ENCODE measurements at regions not wholly inside any gene's neighbourhood (a gene's known extent, or its start where the extent isn't known, plus 50 kb on each side); places are given as distances from the start of the nearest gene placed in this dataset.

DNA sequence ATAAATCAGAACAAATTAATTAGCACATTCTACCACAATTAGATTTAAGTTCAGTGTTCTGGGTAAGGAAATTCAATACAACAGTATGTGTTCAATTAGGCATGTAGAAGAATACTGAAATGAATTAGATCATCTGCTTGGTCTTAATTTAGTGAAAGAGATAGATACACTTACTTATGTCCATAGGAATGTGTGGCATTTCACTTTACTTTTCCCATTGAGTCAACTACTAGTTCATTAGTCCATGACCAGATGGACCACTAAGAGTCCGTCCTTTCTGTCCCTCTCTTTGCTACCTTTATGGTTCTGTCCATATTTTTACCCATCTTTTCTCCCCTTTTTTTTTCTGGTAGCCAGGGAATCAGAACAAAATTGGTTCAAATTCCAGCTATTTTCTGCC lies 276.9 kb downstream of the OSTF1 start:
- TF ChIP-seq, protein P1, sequence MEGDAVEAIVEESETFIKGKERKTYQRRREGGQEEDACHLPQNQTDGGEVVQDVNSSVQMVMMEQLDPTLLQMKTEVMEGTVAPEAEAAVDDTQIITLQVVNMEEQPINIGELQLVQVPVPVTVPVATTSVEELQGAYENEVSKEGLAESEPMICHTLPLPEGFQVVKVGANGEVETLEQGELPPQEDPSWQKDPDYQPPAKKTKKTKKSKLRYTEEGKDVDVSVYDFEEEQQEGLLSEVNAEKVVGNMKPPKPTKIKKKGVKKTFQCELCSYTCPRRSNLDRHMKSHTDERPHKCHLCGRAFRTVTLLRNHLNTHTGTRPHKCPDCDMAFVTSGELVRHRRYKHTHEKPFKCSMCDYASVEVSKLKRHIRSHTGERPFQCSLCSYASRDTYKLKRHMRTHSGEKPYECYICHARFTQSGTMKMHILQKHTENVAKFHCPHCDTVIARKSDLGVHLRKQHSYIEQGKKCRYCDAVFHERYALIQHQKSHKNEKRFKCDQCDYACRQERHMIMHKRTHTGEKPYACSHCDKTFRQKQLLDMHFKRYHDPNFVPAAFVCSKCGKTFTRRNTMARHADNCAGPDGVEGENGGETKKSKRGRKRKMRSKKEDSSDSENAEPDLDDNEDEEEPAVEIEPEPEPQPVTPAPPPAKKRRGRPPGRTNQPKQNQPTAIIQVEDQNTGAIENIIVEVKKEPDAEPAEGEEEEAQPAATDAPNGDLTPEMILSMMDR (IDR thresholded peaks at IDR 0.05; ENCODE audit: poor library complexity) = no peak
- TF ChIP-seq EZH2 (IDR thresholded peaks at IDR 0.05; ENCODE audit: borderline replicate concordance) = no peak
- no peak for TF ChIP-seq EZH2phosphoT487 (IDR thresholded peaks at IDR 0.05; ENCODE audit: low read depth, severe bottlenecking, unreplicated experiment)

Measured in hepatocyte (in vitro differentiated cells).